K562 (cell line): ENCODE measurements at regions not wholly inside any gene's neighbourhood (a gene's known extent, or its start where the extent isn't known, plus 50 kb on each side); places are given as distances from the start of the nearest gene placed in this dataset.
"Not testable (repeated sequence)": the region's sequence is repeated elsewhere in the genome, so short reads cannot be mapped to it uniquely, and the experiment has no call there.

Experiments used
- ATF3 ChIP-seq, 2 experiments: fragments of 450-650 bp in 1 of 2; sonication (generic) in 1 of 2; formaldehyde crosslinking in 1 of 2; IDR thresholded peaks in 1 of 2; conservative IDR thresholded peaks in 1 of 2; 2 replicates each; pipeline versions ENCODE4 v1.6.1 to v1.8.1; 2016 to 2023; ENCODE audit warnings: mild to moderate bottlenecking in 2 of 2, moderate library complexity in 2 of 2, inconsistent platforms in 1 of 2, missing genetic modification reagents in 1 of 2
- ATF4 ChIP-seq: fragments of 450-650 bp; formaldehyde crosslinking; IDR thresholded peaks from 2 replicates; pipeline ENCODE4 v1.4.0; 2022; ENCODE audit warnings: mild to moderate bottlenecking, moderate library complexity
- BRD9 ChIP-seq: fragments of 450-650 bp; IDR thresholded peaks from 2 replicates; pipeline ENCODE4 v1.6.1; 2018; ENCODE audit warnings: low read depth; ENCODE audit not compliant: partially characterized antibody
- CBFA2T2 ChIP-seq: fragments of 450-650 bp; conservative IDR thresholded peaks from 2 replicates; pipeline ENCODE4 v1.6.1; 2017; ENCODE audit warnings: mild to moderate bottlenecking
- CEBPG ChIP-seq, 3 experiments: fragments of 200-800 bp in 1 of 3; sonication (Bioruptor generic) in 1 of 3; sonication (generic) in 1 of 3; formaldehyde crosslinking in 1 of 3; IDR thresholded peaks in 2 of 3; conservative IDR thresholded peaks in 1 of 3; 2 replicates each; pipeline versions ENCODE4 v1.6.1 to v1.8.0; 2016 to 2022; ENCODE audit warnings: missing compliant biosample characterization in 2 of 3, missing genetic modification characterization in 2 of 3, mild to moderate bottlenecking in 1 of 3, missing genetic modification reagents in 1 of 3
- EP300 ChIP-seq: IDR thresholded peaks from 2 replicates; pipeline ENCODE4 v1.6.1; 2012; ENCODE audit warnings: low read length, improper control_type of control experiment
- FOXK2 ChIP-seq, 2 experiments: fragments of 450-650 bp; IDR thresholded peaks in 1 of 2; conservative IDR thresholded peaks in 1 of 2; 2 replicates each; pipeline ENCODE4 v1.6.1; 2016; ENCODE audit warnings: low read depth in 2 of 2, mild to moderate bottlenecking in 1 of 2
- JUND ChIP-seq, 2 experiments: IDR thresholded peaks; 2 replicates in 1 of 2; 3 replicates in 1 of 2; pipeline ENCODE4 v1.6.1; 2011; ENCODE audit warnings: borderline replicate concordance in 2 of 2, low read depth in 2 of 2, low read length in 2 of 2, improper control_type of control experiment in 1 of 2, missing biosample characterization in 1 of 2, missing genetic modification characterization in 1 of 2, missing genetic modification reagents in 1 of 2
- PBX2 ChIP-seq, 2 experiments: IDR thresholded peaks in 1 of 2; conservative IDR thresholded peaks in 1 of 2; 2 replicates each; pipeline ENCODE4 v1.6.1; 2016; ENCODE audit warnings: low read depth in 2 of 2, mild to moderate bottlenecking in 1 of 2, missing compliant biosample characterization in 1 of 2, missing genetic modification characterization in 1 of 2, moderate library complexity in 1 of 2
- POLR2H ChIP-seq: IDR thresholded peaks from 2 replicates; pipeline ENCODE4 v1.6.1; 2016; ENCODE audit warnings: missing genetic modification characterization, low read depth, mild to moderate bottlenecking, control low read depth, missing compliant biosample characterization, moderate library complexity
- PRDM10 ChIP-seq: fragments of 450-650 bp; IDR thresholded peaks from 2 replicates; pipeline ENCODE4 v1.6.1; 2018; ENCODE audit not compliant: partially characterized antibody
- TARDBP ChIP-seq: fragments of 450-650 bp; IDR thresholded peaks from 2 replicates; pipeline ENCODE4 v1.6.1; 2016
- TEAD4 ChIP-seq, 2 experiments: sonication (generic) in 1 of 2; formaldehyde crosslinking in 1 of 2; IDR thresholded peaks; 2 replicates each; pipeline versions ENCODE4 v1.6.1 to v1.8.0; 2012 to 2022; ENCODE audit warnings: borderline replicate concordance in 1 of 2, inconsistent platforms in 1 of 2, low read length in 1 of 2, mild to moderate bottlenecking in 1 of 2, missing genetic modification reagents in 1 of 2
- TRIM24 ChIP-seq, 2 experiments: fragments of 450-650 bp; IDR thresholded peaks; 2 replicates each; pipeline ENCODE4 v1.6.1; 2016
- ZNF24 ChIP-seq: fragments of 450-650 bp; IDR thresholded peaks from 2 replicates; pipeline ENCODE4 v1.6.1; 2016
- ZSCAN32 ChIP-seq: fragments of 450-650 bp; formaldehyde crosslinking; IDR thresholded peaks from 2 replicates; pipeline ENCODE4 v1.4.0; 2020; ENCODE audit warnings: mild to moderate bottlenecking, moderate library complexity

- TF ChIP-seq ZSCAN32 (CRISPR knock-in tag) (0 out of 2 replicates have a peak, but pooled peaks have one; percentile 30), JUND (IDR thresholded peaks at IDR 0.05; ENCODE audit: borderline replicate concordance, low read depth, low read length) (peak; percentile 28; the same call in 1 of the 2 replicates), TARDBP (0 out of 2 replicates have a peak, but pooled peaks have one; percentile 24), PRDM10 (peak; percentile 29), TRIM24 (IDR thresholded peaks at IDR 0.05) (peak; percentile 95 to 96), ATF3 (IDR thresholded peaks at IDR 0.05) (peak; percentile 83), CEBPG (CRISPR knock-in tag; IDR thresholded peaks at IDR 0.05) (peak; percentile 96), CEBPG (tag; conservative IDR thresholded peaks at IDR 0.05 in 1 of 2, IDR thresholded peaks at IDR 0.05 in 1 of 2) (peak in 1 of 2 experiments; percentile 94; a peak in 2 of 4 replicates), FOXK2 (conservative IDR thresholded peaks at IDR 0.05 in 1 of 2, IDR thresholded peaks at IDR 0.05 in 1 of 2; ENCODE audit: low read depth in 2 of 2) (peak; percentile 84), EP300 (peak; percentile 74), PBX2 (tag; conservative IDR thresholded peaks at IDR 0.05; ENCODE audit: low read depth) (0 out of 2 replicates have a peak, but pooled peaks have one; percentile 37), CBFA2T2 (peak; percentile 50), BRD9 (peak; percentile 22), POLR2H (tag) (0 out of 2 replicates have a peak, but pooled peaks have one; percentile 52), ZNF24 (peak; percentile 56; the same call in 1 of the 2 replicates), TEAD4 (IDR thresholded peaks at IDR 0.05; ENCODE audit: low read length) (0 out of 2 replicates have a peak, but pooled peaks have one; percentile 25), ATF4 (CRISPR knock-in tag) (peak; percentile 36; the same call in 1 of the 2 replicates)
- not testable (repeated sequence) for TF ChIP-seq JUND (tag; IDR thresholded peaks at IDR 0.05; ENCODE audit: borderline replicate concordance, low read depth, low read length); ATF3 (CRISPR knock-in tag; conservative IDR thresholded peaks at IDR 0.05); PBX2 (CRISPR knock-in tag; IDR thresholded peaks at IDR 0.05; ENCODE audit: low read depth); TEAD4 (CRISPR knock-in tag; IDR thresholded peaks at IDR 0.05; ENCODE audit: borderline replicate concordance)
Measured at GRCh38 chr11:3516934-3517567, 124.7 kb downstream of the ART5 start (continued).
